GM19240 (cell line): ENCODE measurements at regions not wholly inside any gene's neighbourhood (a gene's known extent, or its start where the extent isn't known, plus 50 kb on each side); places are given as distances from the start of the nearest gene placed in this dataset.

Experiments used
- DNase-seq: peaks from one replicate; pipeline ENCODE4 v3.0.0; 2011; ENCODE audit warnings: low spot score; ENCODE audit not compliant: insufficient read length

- no peak for DNase-seq
Observed at GRCh38 chr7:79504607-79505389, 51.3 kb upstream of the MAGI2 start.
